GM06990 (cell line): ENCODE measurements at regions not wholly inside any gene's neighbourhood (a gene's known extent, or its start where the extent isn't known, plus 50 kb on each side); places are given as distances from the start of the nearest gene placed in this dataset.

Experiments
- DNase-seq: peaks from one replicate; pipeline ENCODE4 v3.0.0-alpha.2; 2011; ENCODE audit not compliant: insufficient read length; ENCODE audit errors: extremely low read depth
- H3K27me3 ChIP-seq: replicated peaks from 2 replicates; pipeline ENCODE4 v1.6.0; 2011; ENCODE audit warnings: low read length; ENCODE audit not compliant: control insufficient read depth, insufficient read depth
- H3K36me3 ChIP-seq: 2 replicates; pipeline ENCODE4 v1.5.1; 2011; ENCODE audit warnings: low read length; ENCODE audit not compliant: control insufficient read depth, insufficient read depth
- H3K4me3 ChIP-seq: replicated peaks from 2 replicates; pipeline ENCODE4 v1.5.1; 2011; ENCODE audit warnings: low read depth, mild to moderate bottlenecking, control low read depth, low read length
- CTCF ChIP-seq: IDR thresholded peaks from 2 replicates; pipeline ENCODE4 v1.5.1; 2011; ENCODE audit warnings: low read length, control low read depth, mild to moderate bottlenecking, inconsistent platforms; ENCODE audit not compliant: insufficient read depth, poor library complexity, severe bottlenecking

- no peak for TF ChIP-seq CTCF
- Histone ChIP-seq H3K36me3 (no peaks in the 10 kb centered on the region), H3K4me3 (no peak overlapping the region), H3K27me3 (no peaks in the 10 kb centered on the region)
- no peak for DNase-seq
Observed at GRCh38 chr6:170034294-170034693, 256.6 kb downstream of the DLL1 start.

GRCh38 chr6:170033666-170034065 is 257.2 kb downstream of the DLL1 start:
- no peak for TF ChIP-seq CTCF
- H3K4me3 ChIP-seq = no peak overlapping the region
- H3K36me3 ChIP-seq = no peaks in the 10 kb centered on the region
- H3K27me3 ChIP-seq = no peaks in the 10 kb centered on the region
- no peak for DNase-seq

GRCh38 chr6:170032706-170033309 is 258.1 kb downstream of the DLL1 start:
- H3K36me3 ChIP-seq = no peaks in the 10 kb centered on the region
- TF ChIP-seq CTCF = no peak

GRCh38 chr6:170032197-170032596 is 258.7 kb downstream of the DLL1 start:
- TF ChIP-seq CTCF = no peak
- Histone ChIP-seq H3K36me3 (no peaks in the 10 kb centered on the region), H3K27me3 (no peaks in the 10 kb centered on the region), H3K4me3 (no peak overlapping the region)
- DNase-seq = no peak

More at GRCh38 chr6:170032706-170033309, 258.1 kb downstream of the DLL1 start:
- DNase-seq = no peak
- Histone ChIP-seq H3K4me3 (no peak overlapping the region), H3K27me3 (no peaks in the 10 kb centered on the region)

GRCh38 chr6:170031684-170032121 is 259.2 kb downstream of the DLL1 start:
- Histone ChIP-seq H3K36me3 (no peaks in the 10 kb centered on the region), H3K27me3 (no peaks in the 10 kb centered on the region), H3K4me3 (no peak overlapping the region)
- no peak for TF ChIP-seq CTCF
- DNase-seq = no peak
